ENCODE measurements at regions not wholly inside any gene's neighbourhood (a gene's known extent, or its start where the extent isn't known, plus 50 kb on each side); places are given as distances from the start of the nearest gene placed in this dataset.

GRCh38 chr16:49910541-49911071, 54.7 kb upstream of the ZNF423 start:
- DNase-seq (ENCODE audit: low spot score) = no peak
- no peaks in the 10 kb centered on the region for H3K9me3 ChIP-seq (ENCODE audit: low read depth, low read length, poor library complexity, severe bottlenecking)
- no peaks in the 10 kb centered on the region for H3K4me1 ChIP-seq (ENCODE audit: insufficient read depth, low read length, poor library complexity, severe bottlenecking)
- TF ChIP-seq CTCF (conservative IDR thresholded peaks at IDR 0.05; ENCODE audit: low read depth, low read length) = no peak
- no peak for TF ChIP-seq EZH2 (IDR thresholded peaks at IDR 0.05; ENCODE audit: borderline replicate concordance, low read depth, low read length, poor library complexity, severe bottlenecking)
- H3K27me3 ChIP-seq (replicated peaks; ENCODE audit: insufficient read depth, low read depth, low read length, poor library complexity) = no peaks in the 10 kb centered on the region
- intact Hi-C loops (cut with micrococcal nuclease; ENCODE audit: unreplicated experiment) = no loop called here
- H3K36me3 ChIP-seq (ENCODE audit: insufficient read depth, low read length, poor library complexity, severe bottlenecking) = no peaks in the 10 kb centered on the region
- H3K4me3 ChIP-seq (ENCODE audit: low read depth, low read length, poor library complexity, severe bottlenecking) = no peak overlapping the region
- no TSS peak for BruUV-seq (replicated peaks)
- ChIA-PET POLR2A (ENCODE audit: low non-redundant PET) (no interaction called here), CTCF (no interaction called here)
- H3K27ac ChIP-seq (ENCODE audit: low read depth, low read length, poor library complexity, severe bottlenecking) = no peak overlapping the region

GRCh38 chr16:49911430-49911829, 55.5 kb upstream of the ZNF423 start:
- H3K4me1 ChIP-seq (ENCODE audit: insufficient read depth, low read length, poor library complexity, severe bottlenecking) = no peaks in the 10 kb centered on the region
- ChIA-PET POLR2A (ENCODE audit: low non-redundant PET) (no interaction called here), CTCF (no interaction called here)
- H3K9me3 ChIP-seq (ENCODE audit: low read depth, low read length, poor library complexity, severe bottlenecking) = no peaks in the 10 kb centered on the region
- no peak overlapping the region for H3K4me3 ChIP-seq (ENCODE audit: low read depth, low read length, poor library complexity, severe bottlenecking)
- intact Hi-C loops (cut with micrococcal nuclease; ENCODE audit: unreplicated experiment) = no loop called here
- BruUV-seq (replicated peaks) = no TSS peak
- DNase-seq (ENCODE audit: low spot score) = no peak
- H3K27ac ChIP-seq (ENCODE audit: low read depth, low read length, poor library complexity, severe bottlenecking) = no peak overlapping the region
- no peaks in the 10 kb centered on the region for H3K27me3 ChIP-seq (replicated peaks; ENCODE audit: insufficient read depth, low read depth, low read length, poor library complexity)
- H3K36me3 ChIP-seq (ENCODE audit: insufficient read depth, low read length, poor library complexity, severe bottlenecking) = no peaks in the 10 kb centered on the region
- TF ChIP-seq EZH2 (IDR thresholded peaks at IDR 0.05; ENCODE audit: borderline replicate concordance, low read depth, low read length, poor library complexity, severe bottlenecking) = no peak
- no peak for TF ChIP-seq CTCF (conservative IDR thresholded peaks at IDR 0.05; ENCODE audit: low read depth, low read length)

- ChIA-PET POLR2A (ENCODE audit: low non-redundant PET) (no interaction called here), CTCF (interaction anchor here (0.6 kb wide), 1 partner anchor 575 kb away, joined by 4 read pairs; no protein-coding TSS in a partner anchor)
- Histone ChIP-seq H3K4me3 (ENCODE audit: low read depth, low read length, poor library complexity, severe bottlenecking) (no peak overlapping the region), H3K36me3 (ENCODE audit: insufficient read depth, low read length, poor library complexity, severe bottlenecking) (no peaks in the 10 kb centered on the region), H3K27ac (ENCODE audit: low read depth, low read length, poor library complexity, severe bottlenecking) (no peak overlapping the region), H3K9me3 (ENCODE audit: low read depth, low read length, poor library complexity, severe bottlenecking) (no peaks in the 10 kb centered on the region), H3K27me3 (replicated peaks; ENCODE audit: insufficient read depth, low read depth, low read length, poor library complexity) (no peaks in the 10 kb centered on the region), H3K4me1 (ENCODE audit: insufficient read depth, low read length, poor library complexity, severe bottlenecking) (no peaks in the 10 kb centered on the region)
- no peak for DNase-seq (ENCODE audit: low spot score)
- intact Hi-C loops (cut with micrococcal nuclease; ENCODE audit: unreplicated experiment) = no loop called here
- no TSS peak for BruUV-seq (replicated peaks)
- no peak for TF ChIP-seq EZH2 (IDR thresholded peaks at IDR 0.05; ENCODE audit: borderline replicate concordance, low read depth, low read length, poor library complexity, severe bottlenecking)
- TF ChIP-seq CTCF (conservative IDR thresholded peaks at IDR 0.05; ENCODE audit: low read depth, low read length) = no peak
Measured at GRCh38 chr16:49912721-49913120, 56.8 kb upstream of the ZNF423 start.
